Vagina (tissue), 2 donors: ENCODE measurements at regions not wholly inside any gene's neighbourhood (a gene's known extent, or its start where the extent isn't known, plus 50 kb on each side); places are given as distances from the start of the nearest gene placed in this dataset.

ENCODE experiments used
- CTCF ChIP-seq, 3 experiments: fragments of 450-650 bp in 2 of 3; fragments of 200-600 bp in 1 of 3; sonication (generic) in 1 of 3; IDR thresholded peaks; one replicate each; pipeline ENCODE4 v1.5.1; 2017 to 2019; ENCODE audit warnings: antibody characterized with exemption in 3 of 3, mild to moderate bottlenecking in 2 of 3, moderate library complexity in 2 of 3
- POLR2A ChIP-seq, 2 donors: fragments of 450-650 bp; IDR thresholded peaks; one replicate each; pipeline ENCODE4 v1.6.1; 2017; ENCODE audit warnings: antibody characterized with exemption in 2 of 2, mild to moderate bottlenecking in 2 of 2, moderate library complexity in 2 of 2
- POLR2AphosphoS5 ChIP-seq, 2 donors: sonication (generic); formaldehyde crosslinking; IDR thresholded peaks; one replicate each; pipeline ENCODE4 v1.9.0; 2017; ENCODE audit warnings: antibody characterized with exemption in 2 of 2, mild to moderate bottlenecking in 2 of 2, low read depth in 1 of 2; ENCODE audit not compliant: insufficient read depth in 1 of 2

GRCh38 chr12:82554529-82554928, 132.2 kb upstream of the TMTC2 start:
- TF ChIP-seq CTCF (IDR thresholded peaks at IDR 0.05) (no peak), POLR2A (IDR thresholded peaks at IDR 0.05) (no peak), POLR2AphosphoS5 (IDR thresholded peaks at IDR 0.05; ENCODE audit: insufficient read depth in 1 of 2, low read depth in 1 of 2) (no peak)
